Stimulated activated CD8-positive, alpha-beta memory T cell treated with anti-CD3 and anti-CD28 coated beads, Interleukin-12 subunit alpha, Interleukin-12 subunit beta, amount 100 ng/mL, for 24 hours (primary cell): ENCODE measurements at regions not wholly inside any gene's neighbourhood (a gene's known extent, or its start where the extent isn't known, plus 50 kb on each side); places are given as distances from the start of the nearest gene placed in this dataset.
"Not testable (repeated sequence)": the region's sequence is repeated elsewhere in the genome, so short reads cannot be mapped to it uniquely, and the experiment has no call there.

Experiments
- DNase-seq: peaks from one replicate; pipeline ENCODE4 v3.0.0-alpha.2; 2020; ENCODE audit errors: extremely low read depth

DNA sequence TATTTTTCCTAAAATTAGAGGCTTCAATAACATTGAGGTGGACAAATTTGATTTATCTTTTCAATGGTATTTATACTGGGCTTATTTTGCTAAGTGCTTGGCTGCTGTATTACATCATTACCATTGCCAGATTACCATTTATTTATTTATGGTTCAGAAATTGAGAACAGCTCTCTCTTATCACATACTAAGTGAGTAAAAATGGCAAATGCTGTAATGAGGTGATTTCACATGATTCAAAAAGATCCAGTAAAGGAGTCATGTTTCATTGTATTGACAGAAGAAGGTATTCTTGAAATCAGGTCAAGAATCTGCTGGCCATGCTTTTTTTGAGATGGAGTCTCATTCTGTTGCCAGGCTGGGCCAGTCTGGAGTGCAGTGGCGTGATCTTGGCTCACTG, 322.6 kb downstream of the KIF20B start:
- no peak for DNase-seq

DNA sequence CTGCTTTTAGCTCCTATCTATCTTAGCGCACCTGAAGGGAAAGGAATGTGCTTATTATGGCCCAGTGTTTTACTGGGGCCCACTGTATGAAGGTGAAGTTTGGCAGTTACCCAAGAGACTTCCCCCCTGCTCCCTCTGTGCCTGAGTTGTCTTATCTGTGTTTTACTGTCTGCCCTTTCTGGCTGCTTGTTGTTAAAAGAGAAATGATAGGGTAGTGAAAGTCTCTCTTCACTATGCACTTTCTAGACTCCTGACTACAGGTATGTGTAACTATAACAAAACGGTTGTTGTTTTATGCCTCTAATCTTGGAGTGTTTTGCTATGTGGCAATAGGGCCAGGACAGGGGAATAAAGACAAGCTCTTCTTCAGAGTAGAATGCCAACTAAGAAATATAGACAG, 326.9 kb downstream of the KIF20B start:
- no peak for DNase-seq

DNA sequence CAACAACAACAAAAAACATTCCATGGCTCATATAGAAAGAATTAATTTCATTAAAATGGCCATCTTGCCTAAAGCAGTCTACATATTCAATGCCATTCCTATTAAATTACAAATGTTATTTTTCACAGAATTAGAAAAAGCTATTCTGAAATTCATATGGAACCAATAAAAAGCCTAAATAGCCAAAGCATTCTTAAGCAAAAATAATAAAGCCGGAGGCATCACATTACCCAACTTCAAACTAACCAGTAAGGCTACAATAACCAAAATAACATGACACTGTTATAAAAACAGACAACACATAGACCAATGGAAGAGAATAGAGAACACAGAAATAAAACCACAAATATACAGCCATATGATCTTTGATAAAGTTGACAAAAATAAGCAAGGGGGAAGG, 330.4 kb downstream of the KIF20B start:
- no peak for DNase-seq

DNA sequence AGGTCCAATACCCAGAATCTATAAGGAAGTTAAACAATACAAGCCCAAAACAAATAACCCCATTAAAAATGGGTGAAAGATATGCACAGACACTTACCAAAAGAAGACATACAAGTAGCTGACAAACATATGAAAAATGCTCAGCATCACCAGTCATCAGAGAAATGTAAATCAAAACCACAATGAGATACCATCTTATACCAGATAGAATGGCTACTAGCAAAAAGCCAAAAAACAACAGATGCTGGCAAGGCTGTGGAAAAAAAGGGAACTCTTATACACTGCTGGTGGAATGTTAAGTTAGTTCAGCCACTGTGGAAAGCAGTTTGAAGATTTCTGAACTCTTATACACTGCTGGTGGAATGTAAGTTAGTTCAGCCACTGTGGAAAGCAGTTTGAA, 331.1 kb downstream of the KIF20B start:
- DNase-seq, result no peak

DNA sequence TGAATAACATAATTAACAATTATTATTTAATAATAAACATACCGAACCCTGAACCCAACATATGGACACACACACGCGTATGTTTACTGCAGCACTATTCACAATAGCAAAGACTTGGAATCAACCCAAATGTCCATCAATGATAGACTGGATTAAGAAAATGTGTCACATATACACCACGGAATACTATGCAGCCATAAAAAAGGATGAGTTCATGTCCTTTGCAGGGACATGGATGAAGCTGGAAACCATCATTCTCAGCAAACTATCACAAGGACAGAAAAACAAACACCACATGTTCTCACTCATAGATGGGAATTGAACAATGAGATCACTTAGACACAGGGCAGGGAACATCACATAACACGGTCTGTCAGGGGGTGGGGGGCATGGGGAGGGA, 333.5 kb downstream of the KIF20B start:
- not testable (repeated sequence) for DNase-seq

DNA sequence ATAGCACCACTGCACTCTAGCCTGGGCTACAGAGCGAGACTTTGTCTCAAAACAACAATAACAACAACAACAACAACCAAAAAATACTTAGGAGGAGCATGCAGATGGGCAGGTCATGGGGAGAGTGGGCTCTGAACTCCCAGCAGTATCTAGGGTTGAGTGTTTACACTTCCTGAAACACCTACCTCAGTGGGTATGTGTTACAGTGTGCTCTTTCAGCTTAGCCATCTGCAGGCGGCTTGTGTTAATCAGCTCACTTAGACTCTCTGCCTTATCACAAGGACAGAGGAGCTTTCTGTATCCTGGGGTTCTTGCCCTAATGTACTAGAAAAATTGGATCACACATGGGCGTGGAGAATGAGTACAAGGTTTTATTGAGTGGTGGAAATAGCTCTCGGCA, 340.2 kb downstream of the KIF20B start:
- DNase-seq, result no peak

DNA sequence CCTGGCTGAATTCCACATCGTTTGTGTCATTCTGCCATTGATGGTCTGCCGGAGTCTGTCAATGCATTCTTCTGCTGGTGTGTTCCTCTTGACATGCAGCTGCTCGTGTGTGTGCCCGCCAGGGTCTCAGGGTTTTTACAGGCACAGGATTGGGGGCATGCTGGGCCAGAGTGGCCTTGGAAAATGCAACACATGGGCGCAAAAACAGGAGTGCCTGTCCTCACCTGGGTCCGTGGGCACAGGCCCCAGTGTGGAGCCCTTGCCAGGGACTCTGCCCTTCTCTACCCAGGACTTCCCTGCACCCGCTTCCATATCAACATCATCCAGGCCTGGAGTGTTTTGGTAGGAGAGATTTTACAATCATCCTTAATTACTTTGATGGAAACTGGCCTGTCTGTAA, 340.7 kb downstream of the KIF20B start:
- DNase-seq, result no peak

DNA sequence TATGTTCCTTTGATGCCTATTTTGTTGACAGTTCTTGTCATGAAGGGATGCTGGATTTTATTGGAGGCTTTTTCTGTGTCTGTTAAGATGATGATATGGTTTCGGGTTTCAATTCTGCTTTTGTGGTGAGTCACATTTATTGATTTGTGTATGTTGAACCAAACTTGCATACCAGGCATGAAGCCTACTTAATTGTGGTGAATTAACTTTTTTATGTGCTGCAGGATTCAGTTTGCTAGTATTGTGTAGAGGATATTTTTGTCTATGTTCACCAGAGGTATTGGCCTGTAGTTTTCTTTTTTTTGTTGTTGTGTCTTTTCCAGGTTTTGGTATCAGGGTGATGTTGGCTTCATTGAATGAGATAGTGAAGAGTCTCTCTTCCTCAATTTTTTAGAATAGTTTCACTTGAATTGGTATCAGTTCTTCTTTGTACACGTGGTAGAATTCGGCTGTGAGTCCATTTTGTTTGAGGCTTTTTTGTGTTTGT, 345.9 kb downstream of the KIF20B start:
- no peak for DNase-seq

GRCh38 chr10:90051053-90051452, 349.7 kb downstream of the KIF20B start:
- no peak for DNase-seq

DNA sequence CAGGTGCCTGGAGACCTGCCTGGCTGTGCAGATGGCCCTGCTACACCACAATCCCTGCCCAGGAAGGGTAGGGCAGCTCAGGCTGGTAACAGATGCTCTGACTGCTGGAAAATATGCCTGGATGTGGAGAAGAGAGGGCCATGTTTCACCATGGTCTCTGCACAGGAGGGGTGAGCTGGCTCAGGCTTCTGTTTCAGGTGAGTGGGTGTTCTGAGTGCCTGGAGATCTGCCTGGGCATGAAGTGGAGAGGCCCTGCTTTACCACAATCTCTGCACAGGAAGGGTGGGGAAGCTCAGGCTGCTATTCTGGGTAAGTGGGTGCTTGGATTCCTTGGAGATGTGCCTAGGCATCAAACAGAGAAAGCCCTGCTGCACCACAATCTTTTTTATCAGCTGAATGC, 350.1 kb downstream of the KIF20B start:
- DNase-seq, result no peak

DNA sequence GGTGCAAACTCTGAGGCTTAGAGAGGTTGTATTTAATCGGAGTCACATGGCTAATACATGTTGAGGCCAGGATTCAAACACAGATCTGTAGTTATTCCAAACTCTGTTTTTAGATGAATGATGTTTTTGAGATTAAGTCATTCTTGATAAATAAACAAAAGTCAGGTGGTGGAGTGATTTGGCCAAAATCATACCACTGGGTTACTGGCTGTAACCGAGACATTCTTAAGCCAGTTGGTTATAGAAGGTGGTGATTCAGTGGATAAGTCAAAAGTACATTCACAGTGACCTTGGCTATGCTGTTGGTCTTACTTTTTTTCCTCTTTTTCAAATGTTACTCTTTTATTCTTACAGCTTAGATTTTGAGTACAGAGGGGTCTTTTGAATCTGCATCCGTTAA, 361.4 kb downstream of the KIF20B start:
- DNase-seq, result no peak

DNA sequence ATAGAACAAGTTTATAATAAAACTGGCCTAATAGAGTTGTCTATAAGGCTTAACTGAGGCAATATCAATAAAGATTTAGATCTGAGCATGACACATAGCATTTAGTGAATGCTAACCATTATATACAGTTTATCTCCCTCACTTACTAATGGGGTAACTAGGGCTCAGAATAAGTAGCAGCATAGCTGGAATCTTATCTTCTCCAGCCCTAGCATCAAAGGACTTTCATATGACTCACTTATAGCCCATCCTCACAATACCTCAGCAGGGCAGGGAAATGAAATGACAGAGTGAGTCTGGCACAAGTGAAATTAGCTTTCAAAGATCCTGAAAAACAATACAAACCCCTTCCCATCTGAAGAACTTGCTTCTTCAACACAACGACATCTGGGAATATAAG, 362.9 kb downstream of the KIF20B start:
- no peak for DNase-seq

DNA sequence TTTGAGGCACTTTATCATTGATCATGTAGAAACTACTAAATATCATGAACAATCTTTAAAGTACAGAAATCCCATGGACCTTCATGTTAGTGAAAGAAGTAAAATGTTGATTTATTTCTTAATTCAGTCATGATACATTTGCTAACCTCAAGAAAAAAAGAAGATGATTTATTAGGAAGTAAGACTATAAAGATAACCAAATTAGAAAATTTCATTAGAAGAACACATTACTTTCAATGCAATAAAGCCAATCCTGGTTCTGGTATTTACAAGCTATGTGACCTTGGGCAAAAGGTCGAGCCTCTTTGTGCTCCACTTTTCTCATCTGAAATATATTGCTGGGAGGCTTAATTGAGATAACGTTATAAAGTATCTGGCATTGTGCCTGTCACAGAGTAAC, 365.0 kb downstream of the KIF20B start:
- DNase-seq, result no peak

DNA sequence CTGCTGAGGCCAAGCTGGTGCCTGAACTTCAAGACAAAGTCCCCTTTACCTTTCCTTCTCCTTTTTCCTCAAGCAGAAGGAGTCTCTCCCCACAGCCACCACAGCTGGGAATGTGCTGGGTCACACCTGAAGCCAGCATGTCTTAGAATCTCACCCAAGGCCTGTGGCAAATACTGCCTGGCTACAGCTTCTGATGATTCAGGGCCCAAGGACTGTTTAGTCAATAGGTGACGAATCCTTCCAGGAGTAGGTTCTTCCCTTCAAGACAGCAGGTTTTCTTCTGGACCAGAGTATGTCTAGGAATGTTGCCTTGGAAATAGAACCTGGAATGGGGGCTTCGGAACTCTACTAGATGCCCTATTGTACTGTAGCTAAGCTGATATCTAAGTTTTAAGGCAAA, 374.6 kb downstream of the KIF20B start:
- DNase-seq, result no peak

DNA sequence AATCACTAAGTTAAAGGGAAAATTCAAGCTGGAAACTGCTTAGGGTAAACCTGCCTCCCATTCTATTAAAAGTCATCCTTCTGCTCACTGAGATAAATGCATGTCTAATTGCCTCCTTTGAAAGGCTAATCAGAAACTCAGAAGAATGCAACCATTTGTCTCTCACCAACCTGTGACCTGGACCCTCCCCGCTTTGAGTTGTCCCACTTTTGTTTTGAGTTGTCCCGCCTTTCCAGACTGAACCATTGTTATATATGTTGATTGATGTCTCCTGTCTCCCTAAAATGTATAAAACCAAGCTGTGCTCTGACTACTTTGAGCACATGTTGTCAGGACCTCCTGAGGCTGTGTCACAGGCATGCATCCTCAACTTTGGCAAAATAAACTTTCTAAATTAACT, 378.4 kb downstream of the KIF20B start:
- no peak for DNase-seq

DNA sequence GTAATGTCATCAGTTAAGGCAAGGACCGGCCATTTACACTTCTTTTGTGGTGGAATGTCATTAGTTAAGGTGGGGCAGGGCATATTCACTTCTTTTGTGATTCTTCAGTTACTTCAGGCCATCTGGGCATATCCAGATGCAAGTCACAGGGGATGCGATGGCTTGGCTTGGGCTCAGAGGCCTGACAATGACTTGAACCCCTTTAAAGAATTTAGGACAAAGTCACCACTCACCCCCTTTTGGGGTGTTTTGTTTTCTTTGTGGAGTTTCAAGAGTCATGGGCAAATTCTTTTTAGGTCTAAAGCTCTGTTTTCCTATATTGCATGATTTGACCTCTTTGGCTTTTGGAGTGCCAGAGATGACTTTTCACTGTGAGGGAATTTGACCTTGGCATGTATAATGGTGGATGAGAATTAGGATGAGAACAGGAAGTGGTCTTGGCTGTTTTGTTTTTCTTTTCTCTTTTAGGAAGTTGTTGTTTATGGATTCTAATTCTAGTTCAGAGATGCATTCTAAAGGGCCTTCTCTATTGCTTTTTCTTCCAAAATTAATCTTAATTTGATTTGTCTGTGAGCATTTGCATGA, 385.3 kb downstream of the KIF20B start:
- DNase-seq, result not testable (repeated sequence)

GRCh38 chr10:90087197-90088023, 386.0 kb downstream of the KIF20B start:
- DNase-seq, result no peak

GRCh38 chr10:90088024-90088317, 386.6 kb downstream of the KIF20B start:
- DNase-seq, result no peak

GRCh38 chr10:90089719-90090118, 388.3 kb downstream of the KIF20B start:
- DNase-seq, result no peak

GRCh38 chr10:90096196-90096595, 394.8 kb downstream of the KIF20B start:
- no peak for DNase-seq

DNA sequence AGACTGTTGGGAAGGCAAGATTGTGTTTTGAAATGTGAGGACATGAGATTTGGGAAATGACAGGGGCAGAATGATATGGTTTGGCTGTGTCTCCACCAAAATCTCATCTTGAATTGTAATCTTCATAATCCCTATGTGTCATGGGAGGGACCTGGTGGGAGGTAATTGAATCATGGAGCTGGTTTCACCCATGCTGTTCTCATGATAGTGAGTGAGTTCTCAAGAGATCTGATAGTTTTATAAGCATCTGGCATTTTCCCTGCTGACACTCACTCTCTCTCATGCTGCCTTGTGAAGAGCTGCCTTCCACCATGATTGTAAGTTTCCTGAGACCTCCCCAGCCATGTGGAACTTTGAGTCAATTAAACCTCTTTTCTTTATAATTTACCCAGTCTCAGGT, 406.2 kb downstream of the KIF20B start:
- DNase-seq, result not testable (repeated sequence)

DNA sequence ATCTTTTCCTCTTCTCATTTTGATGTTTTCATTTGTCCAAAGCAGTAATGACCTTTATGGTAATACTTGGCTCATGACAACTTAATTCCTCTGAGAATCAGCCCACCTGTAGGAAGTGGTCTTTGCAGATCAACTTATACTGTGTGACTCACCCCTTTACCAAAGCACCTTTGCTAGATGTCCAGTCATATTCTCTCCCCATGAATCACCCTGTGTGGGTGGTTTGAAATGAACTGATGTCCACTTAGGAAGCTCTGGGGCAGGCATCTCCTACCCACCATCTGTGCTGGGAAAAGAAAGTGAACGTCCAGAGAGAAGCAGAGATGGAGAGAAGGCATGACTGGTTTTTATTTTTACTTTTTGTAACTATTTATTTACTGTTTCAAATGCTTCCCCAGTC, 410.3 kb downstream of the KIF20B start:
- no peak for DNase-seq

- no peak for DNase-seq
Measured at GRCh38 chr10:90112681-90113080, 411.3 kb downstream of the KIF20B start.

GRCh38 chr10:90118567-90118966, 417.2 kb downstream of the KIF20B start:
- DNase-seq, result not testable (repeated sequence)
